B cell (primary cell): ENCODE measurements at regions not wholly inside any gene's neighbourhood (a gene's known extent, or its start where the extent isn't known, plus 50 kb on each side); places are given as distances from the start of the nearest gene placed in this dataset.

Experiments used
- ATAC-seq: fragments of 200-7000 bp; cut with Tn5 transposase; one replicate; pipeline ENCODE4 v1.10.0; 2021; ENCODE audit warnings: low read depth, mild to moderate bottlenecking, moderate number of reproducible peaks, moderate library complexity
- CTCF ChIA-PET: fragments of 350-600 bp; sonication (Branson Sonifier 250); formaldehyde crosslinking; loops from one replicate; lab custom pipeline; 2021; ENCODE audit warnings: antibody characterized with exemption, inconsistent platforms; lab: Charles Lee
- POLR2A ChIA-PET: fragments of 350-600 bp; sonication (Branson Sonifier 250); formaldehyde crosslinking; loops from one replicate; lab custom pipeline; 2021; ENCODE audit warnings: antibody characterized with exemption; lab: Charles Lee
- DNase-seq: peaks from one replicate; pipeline ENCODE4 v3.0.0; 2013
- H2AFZ ChIP-seq: 2 replicates; pipeline ENCODE4 v1.6.1; 2012; ENCODE audit warnings: mild to moderate bottlenecking, low read depth, low read length; ENCODE audit not compliant: insufficient read depth, poor library complexity, severe bottlenecking
- H3K27ac ChIP-seq, 2 donors: 1 replicate in 1 of 2; 2 replicates in 1 of 2; pipeline ENCODE4 v1.5.1; 2012 to 2013; ENCODE audit warnings: low read length in 2 of 2, mild to moderate bottlenecking in 2 of 2, moderate library complexity in 1 of 2
- H3K27me3 ChIP-seq, 4 experiments: fragments of 200-600 bp in 1 of 4; sonication (generic) in 1 of 4; replicated peaks in 1 of 4; 1 replicate in 2 of 4; 2 replicates in 2 of 4; pipeline versions ENCODE4 v1.6.1 to v1.7.0; 2013 to 2016; ENCODE audit warnings: low read length in 3 of 4, mild to moderate bottlenecking in 2 of 4, mixed read lengths in 1 of 4, moderate library complexity in 1 of 4; ENCODE audit not compliant: insufficient read depth in 4 of 4, control insufficient read depth in 3 of 4; ENCODE audit errors: control extremely low read depth in 1 of 4
- H3K36me3 ChIP-seq, 2 experiments: replicated peaks in 1 of 2; 1 replicate in 1 of 2; 2 replicates in 1 of 2; pipeline versions ENCODE4 v1.6.1 to v1.7.1; 2013; ENCODE audit warnings: low read length in 1 of 2; ENCODE audit not compliant: insufficient read depth in 2 of 2, control insufficient read depth in 1 of 2; ENCODE audit errors: control extremely low read depth in 1 of 2, extremely low read depth in 1 of 2
- H3K4me1 ChIP-seq, 2 donors: fragments of 200-600 bp in 1 of 2; sonication (generic) in 1 of 2; 1 replicate in 1 of 2; 2 replicates in 1 of 2; pipeline versions ENCODE4 v1.5.1 to v1.6.1; 2013 to 2017; ENCODE audit warnings: low read length in 2 of 2; ENCODE audit not compliant: control insufficient read depth in 2 of 2, insufficient read depth in 2 of 2
- H3K4me2 ChIP-seq: replicated peaks from 2 replicates; pipeline ENCODE3; 2012; ENCODE audit warnings: mild to moderate bottlenecking, low read depth, low read length; ENCODE audit not compliant: poor library complexity, severe bottlenecking
- H3K4me3 ChIP-seq, 5 experiments: fragments of 200-600 bp in 1 of 5; sonication (generic) in 1 of 5; 1 replicate in 3 of 5; 2 replicates in 2 of 5; pipeline versions ENCODE4 v1.5.1 to v1.7.0; 2011 to 2016; ENCODE audit warnings: low read length in 4 of 5, mild to moderate bottlenecking in 4 of 5, low read depth in 2 of 5, control low read depth in 1 of 5, moderate library complexity in 1 of 5; ENCODE audit not compliant: insufficient read depth in 1 of 5; ENCODE audit errors: control extremely low read depth in 1 of 5, extremely low read depth in 1 of 5
- H3K79me2 ChIP-seq: fragments of 200-600 bp; sonication (generic); one replicate; pipeline ENCODE4 v1.6.0; 2016; ENCODE audit warnings: low read length; ENCODE audit not compliant: control insufficient read depth, insufficient read depth
- H3K9ac ChIP-seq: fragments of 200-600 bp; sonication (generic); 2 replicates; pipeline ENCODE4 v1.6.1; 2017; ENCODE audit warnings: mild to moderate bottlenecking, low read length, moderate library complexity
- H3K9me3 ChIP-seq, 3 donors: one replicate each; pipeline versions ENCODE4 v1.6.1 to v1.7.1; 2013; ENCODE audit warnings: low read length in 2 of 3; ENCODE audit not compliant: control insufficient read depth in 2 of 3, insufficient read depth in 1 of 3; ENCODE audit errors: control extremely low read depth in 1 of 3
- H4K20me1 ChIP-seq: 2 replicates; pipeline ENCODE4 v1.6.0; 2012; ENCODE audit warnings: mild to moderate bottlenecking, low read length; ENCODE audit not compliant: insufficient read depth, control insufficient read depth, poor library complexity, severe bottlenecking
- H3K27ac Mint-ChIP-seq: one replicate; pipeline ENCODE4 v1.8.0; 2021; ENCODE audit warnings: mixed read lengths
- H3K27me3 Mint-ChIP-seq: one replicate; pipeline ENCODE4 v1.8.0; 2021; ENCODE audit warnings: mixed read lengths
- H3K4me1 Mint-ChIP-seq: one replicate; pipeline ENCODE4 v1.8.0; 2021; ENCODE audit warnings: mixed read lengths
- H3K4me3 Mint-ChIP-seq: one replicate; pipeline ENCODE4 v1.8.0; 2021; ENCODE audit warnings: mixed read lengths
- H3K9me3 Mint-ChIP-seq: one replicate; pipeline ENCODE4 v1.8.0; 2022; ENCODE audit warnings: mixed read lengths; ENCODE audit not compliant: insufficient read depth
- EZH2 ChIP-seq: IDR thresholded peaks from 2 replicates; pipeline ENCODE4 v1.6.1; 2012; ENCODE audit warnings: borderline replicate concordance, low read depth, mild to moderate bottlenecking, moderate library complexity, low read length; ENCODE audit not compliant: insufficient read depth, poor library complexity, severe bottlenecking
- WGBS: methylation state at CpG from one replicate; pipeline ENCODE4 v1.1.5; 2013; ENCODE audit warnings: missing lambda C conversion rate; ENCODE audit not compliant: insufficient coverage; 5-methylcytosine and 5-hydroxymethylcytosine counted together
- intact Hi-C: fragments of 100-400 bp; cut with micrococcal nuclease; formaldehyde crosslinking; loops from one replicate; pipeline ENCODE4 v1.10.0; 2022
- TF ChIP-seq, protein P1 (sequence below): fragments of 200-600 bp; IDR thresholded peaks from one replicate; pipeline ENCODE4 v1.8.0; 2022; ENCODE audit warnings: antibody characterized with exemption, mild to moderate bottlenecking

DNA sequence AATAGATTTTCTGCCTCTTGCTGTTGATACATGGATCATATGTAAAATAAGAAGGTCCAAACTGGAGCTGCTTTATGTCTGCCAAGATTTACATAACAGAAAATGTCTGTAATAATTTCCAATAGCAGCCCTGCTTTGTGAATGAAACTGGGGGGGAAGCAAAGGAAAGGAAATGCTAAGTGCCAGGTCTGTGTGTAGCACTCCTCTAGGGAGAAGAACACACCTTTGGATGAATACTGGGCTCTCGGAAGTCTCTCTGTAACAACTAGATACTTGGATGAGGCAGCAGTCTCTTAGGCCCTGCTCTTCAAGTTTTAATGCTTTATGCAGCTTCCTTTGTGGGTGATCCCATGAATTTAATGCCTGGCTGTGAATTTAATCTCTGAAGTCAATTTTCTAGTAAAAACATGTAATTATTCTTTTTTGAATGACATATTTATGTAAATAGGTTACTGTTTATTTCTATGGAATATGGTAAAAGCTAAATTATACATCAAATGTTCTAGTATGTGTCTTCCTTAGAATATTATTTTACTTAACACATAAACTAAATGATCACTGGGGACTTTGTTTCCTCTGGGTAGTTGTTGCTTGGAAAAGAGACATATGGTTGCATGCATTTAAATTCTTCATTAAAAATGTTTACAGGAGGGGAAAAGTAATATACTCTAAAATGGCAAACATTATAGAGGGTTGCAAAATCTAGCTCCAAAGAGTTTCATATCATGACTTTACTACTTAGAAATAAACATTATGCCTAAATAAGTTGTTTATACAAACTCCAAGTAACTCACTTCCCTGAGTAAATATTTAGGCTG is 336.6 kb upstream of the CWC22 start:
- Histone ChIP-seq H2AFZ (no peak overlapping the region), H3K79me2 (no peaks in the 10 kb centered on the region), H3K9ac (no peak overlapping the region), H3K4me1 (peaks cover 0 to 4% of the 10 kb centered on the region in 2 donors), H3K27ac (no peak overlapping the region), H3K4me3 (no peak overlapping the region), H3K27me3 (no peaks in the 10 kb centered on the region), H4K20me1 (no peaks in the 10 kb centered on the region), H3K4me2 (no peak overlapping the region), H3K36me3 (no peaks in the 10 kb centered on the region), H3K9me3 (peaks cover 2 to 7% (median 5%) of the 10 kb centered on the region in 3 donors)
- TF ChIP-seq, protein P1, sequence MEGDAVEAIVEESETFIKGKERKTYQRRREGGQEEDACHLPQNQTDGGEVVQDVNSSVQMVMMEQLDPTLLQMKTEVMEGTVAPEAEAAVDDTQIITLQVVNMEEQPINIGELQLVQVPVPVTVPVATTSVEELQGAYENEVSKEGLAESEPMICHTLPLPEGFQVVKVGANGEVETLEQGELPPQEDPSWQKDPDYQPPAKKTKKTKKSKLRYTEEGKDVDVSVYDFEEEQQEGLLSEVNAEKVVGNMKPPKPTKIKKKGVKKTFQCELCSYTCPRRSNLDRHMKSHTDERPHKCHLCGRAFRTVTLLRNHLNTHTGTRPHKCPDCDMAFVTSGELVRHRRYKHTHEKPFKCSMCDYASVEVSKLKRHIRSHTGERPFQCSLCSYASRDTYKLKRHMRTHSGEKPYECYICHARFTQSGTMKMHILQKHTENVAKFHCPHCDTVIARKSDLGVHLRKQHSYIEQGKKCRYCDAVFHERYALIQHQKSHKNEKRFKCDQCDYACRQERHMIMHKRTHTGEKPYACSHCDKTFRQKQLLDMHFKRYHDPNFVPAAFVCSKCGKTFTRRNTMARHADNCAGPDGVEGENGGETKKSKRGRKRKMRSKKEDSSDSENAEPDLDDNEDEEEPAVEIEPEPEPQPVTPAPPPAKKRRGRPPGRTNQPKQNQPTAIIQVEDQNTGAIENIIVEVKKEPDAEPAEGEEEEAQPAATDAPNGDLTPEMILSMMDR = no peak
- TF ChIP-seq EZH2 = no peak
- ChIA-PET POLR2A (no interaction called here), CTCF (no interaction called here)
- DNase-seq (no peak), ATAC-seq (no peak)
- Mint-ChIP-seq H3K4me1 (peaks cover 9% of the 10 kb centered on the region), H3K27me3 (no peaks in the 10 kb centered on the region), H3K4me3 (no peak overlapping the region), H3K9me3 (no peaks in the 10 kb centered on the region), H3K27ac (no peak overlapping the region)
- intact Hi-C loops = no loop called here
- 100% methylated on average over 1 of the region's 1 CpG for WGBS

DNA sequence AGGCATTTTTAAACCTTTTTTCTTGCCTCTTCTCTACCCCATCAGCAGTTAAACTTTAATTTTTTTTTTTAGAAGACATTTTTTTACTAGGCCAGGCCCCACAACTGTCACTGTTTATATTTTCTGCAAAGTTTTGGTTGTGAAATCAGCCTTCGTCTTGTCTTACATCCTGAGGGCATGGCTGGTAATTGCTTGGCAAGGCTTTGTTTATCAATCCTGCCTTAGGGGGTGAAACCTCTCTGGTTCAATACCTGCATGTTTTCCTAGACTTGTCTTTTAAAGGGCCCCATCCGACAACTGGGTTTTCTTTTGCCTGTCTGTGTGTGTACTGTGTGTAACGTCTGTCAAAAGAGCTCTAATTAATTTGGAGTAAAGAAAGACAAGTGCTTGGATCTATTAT is 330.0 kb upstream of the CWC22 start:
- H3K27me3 Mint-ChIP-seq = no peaks in the 10 kb centered on the region
- no peak overlapping the region for H3K27ac Mint-ChIP-seq
- H3K4me1 Mint-ChIP-seq = peaks cover 25% of the 10 kb centered on the region
- H3K4me2 ChIP-seq = no peak overlapping the region
- no peak overlapping the region for H2AFZ ChIP-seq
- H3K36me3 ChIP-seq = no peaks in the 10 kb centered on the region
- DNase-seq = no peak
- H3K79me2 ChIP-seq = no peaks in the 10 kb centered on the region
- H3K9ac ChIP-seq = no peak overlapping the region
- peaks cover 12% of the 10 kb centered on the region for H3K9me3 Mint-ChIP-seq
- peaks cover 8 to 12% of the 10 kb centered on the region in 2 donors for H3K4me1 ChIP-seq
- TF ChIP-seq, protein P1 = no peak
- TF ChIP-seq EZH2 = no peak
- CTCF ChIA-PET = no interaction called here
- H3K27ac ChIP-seq = no peak overlapping the region
- peaks cover 8 to 29% (median 14%) of the 10 kb centered on the region in 3 donors for H3K9me3 ChIP-seq
- intact Hi-C loops = loop anchor here (10.0 kb wide), 1 partner anchor 968 kb away; no protein-coding TSS in a partner anchor
- POLR2A ChIA-PET = no interaction called here
- WGBS = 86% methylated on average over 1 of the region's 3 CpGs
- H3K27me3 ChIP-seq = no peaks in the 10 kb centered on the region
- no peak overlapping the region for H3K4me3 Mint-ChIP-seq
- no peak overlapping the region for H3K4me3 ChIP-seq
- no peak for ATAC-seq
- no peaks in the 10 kb centered on the region for H4K20me1 ChIP-seq
